ENCODE measurements at regions not wholly inside any gene's neighbourhood (a gene's known extent, or its start where the extent isn't known, plus 50 kb on each side); places are given as distances from the start of the nearest gene placed in this dataset.
"Not testable (repeated sequence)": the region's sequence is repeated elsewhere in the genome, so short reads cannot be mapped to it uniquely, and the experiment has no call there.

GRCh38 chr3:191927998-191928397 is 467.0 kb downstream of the PYDC2 start:
- H3K9me3 ChIP-seq (replicated peaks in 1 of 2; ENCODE audit: control insufficient read depth in 1 of 2, insufficient read depth in 1 of 2, low read length in 2 of 2); H3K27me3 Mint-ChIP-seq (ENCODE audit: low read depth in 3 of 3); H3K9ac ChIP-seq (ENCODE audit: insufficient read depth, low read length, poor library complexity, severe bottlenecking); H3K4me3 Mint-ChIP-seq; H3K4me2 ChIP-seq (replicated peaks; ENCODE audit: extremely low read depth, low read length, poor library complexity, severe bottlenecking); H3K4me3 ChIP-seq (replicated peaks in 1 of 3; ENCODE audit: low read depth in 2 of 3, low read length in 3 of 3); H4K20me1 ChIP-seq (ENCODE audit: insufficient read depth, low read length); H2AFZ ChIP-seq (ENCODE audit: insufficient read depth, low read depth, low read length, poor library complexity, severe bottlenecking); H3K4me1 Mint-ChIP-seq; H3K27ac Mint-ChIP-seq; H3K4me1 ChIP-seq (ENCODE audit: control insufficient read depth in 1 of 2, insufficient read depth in 2 of 2, low read length in 2 of 2); H3K79me2 ChIP-seq (ENCODE audit: insufficient read depth, low read length); H3K36me3 Mint-ChIP-seq; DNase-seq; H3K36me3 ChIP-seq (replicated peaks in 1 of 2; ENCODE audit: control insufficient read depth in 1 of 2, insufficient read depth in 2 of 2, low read length in 2 of 2); H3K27me3 ChIP-seq (ENCODE audit: control insufficient read depth in 2 of 2, insufficient read depth in 2 of 2, low read length in 2 of 2); H3K27ac ChIP-seq (ENCODE audit: low read depth in 1 of 2, low read length in 2 of 2); intact Hi-C loops (cut with micrococcal nuclease): not testable (repeated sequence)
- 85% methylated on average over 6 of the region's 6 CpGs for WGBS (ENCODE audit: insufficient coverage)
- H3K9me3 Mint-ChIP-seq = peaks cover 2 to 13% (median 5%) of the 10 kb centered on the region in 7 donors

GRCh38 chr3:191944835-191945234 is 483.9 kb downstream of the PYDC2 start:
- no peaks in the 10 kb centered on the region for H3K36me3 Mint-ChIP-seq
- WGBS (ENCODE audit: insufficient coverage) = 86% methylated on average over 2 of the region's 3 CpGs
- Histone ChIP-seq H3K36me3 (replicated peaks in 1 of 2; ENCODE audit: control insufficient read depth in 1 of 2, insufficient read depth in 2 of 2, low read length in 2 of 2) (no peaks in the 10 kb centered on the region), H3K27ac (ENCODE audit: low read depth in 1 of 2, low read length in 2 of 2) (no peak overlapping the region), H3K9ac (ENCODE audit: insufficient read depth, low read length, poor library complexity, severe bottlenecking) (no peak overlapping the region), H3K4me2 (replicated peaks; ENCODE audit: extremely low read depth, low read length, poor library complexity, severe bottlenecking) (no peak overlapping the region), H2AFZ (ENCODE audit: insufficient read depth, low read depth, low read length, poor library complexity, severe bottlenecking) (no peak overlapping the region), H3K4me3 (replicated peaks in 1 of 3; ENCODE audit: low read depth in 2 of 3, low read length in 3 of 3) (no peak overlapping the region), H3K79me2 (ENCODE audit: insufficient read depth, low read length) (no peaks in the 10 kb centered on the region), H3K27me3 (ENCODE audit: control insufficient read depth in 2 of 2, insufficient read depth in 2 of 2, low read length in 2 of 2) (no peaks in the 10 kb centered on the region), H4K20me1 (ENCODE audit: insufficient read depth, low read length) (no peaks in the 10 kb centered on the region), H3K9me3 (replicated peaks in 1 of 2; ENCODE audit: control insufficient read depth in 1 of 2, insufficient read depth in 1 of 2, low read length in 2 of 2) (peaks cover 0 to 3% of the 10 kb centered on the region in 2 donors), H3K4me1 (ENCODE audit: control insufficient read depth in 1 of 2, insufficient read depth in 2 of 2, low read length in 2 of 2) (no peaks in the 10 kb centered on the region)
- peaks cover 0 to 2% (median 0%) of the 10 kb centered on the region in 3 donors for H3K27me3 Mint-ChIP-seq (ENCODE audit: low read depth in 3 of 3)
- H3K4me3 Mint-ChIP-seq = no peak overlapping the region
- DNase-seq = no peak
- H3K4me1 Mint-ChIP-seq = no peaks in the 10 kb centered on the region
- intact Hi-C loops (cut with micrococcal nuclease) = no loop called here
- no peak overlapping the region for H3K27ac Mint-ChIP-seq
- no peak for TF ChIP-seq CTCF (IDR thresholded peaks at IDR 0.05)
- H3K9me3 Mint-ChIP-seq = peaks cover 0 to 1% (median 0%) of the 10 kb centered on the region in 7 donors

All from CD14-positive monocyte (primary cell).